ENCODE measurements at regions not wholly inside any gene's neighbourhood (a gene's known extent, or its start where the extent isn't known, plus 50 kb on each side); places are given as distances from the start of the nearest gene placed in this dataset.

- TF ChIP-seq CTCF (IDR thresholded peaks at IDR 0.05) (no peak), POLR2A (IDR thresholded peaks at IDR 0.05) (no peak)
Measured at GRCh38 chr2:8489221-8489620, 192.6 kb upstream of the ID2 start.
